Activated CD8-positive, alpha-beta memory T cell treated with anti-CD3 and anti-CD28 coated beads for 1 hour (primary cell): ENCODE measurements at regions not wholly inside any gene's neighbourhood (a gene's known extent, or its start where the extent isn't known, plus 50 kb on each side); places are given as distances from the start of the nearest gene placed in this dataset.

Experiments
- DNase-seq, 2 donors: peaks; one replicate each; pipeline ENCODE4 v3.0.0-alpha.2; 2020; ENCODE audit warnings: low read depth in 1 of 2; ENCODE audit errors: extremely low read depth in 1 of 2

GRCh38 chr20:63089051-63089907 lies 82.5 kb upstream of the BHLHE23 start:
- no peak for DNase-seq

- no peak for DNase-seq
Measured at GRCh38 chr20:63087872-63088680, 81.3 kb upstream of the BHLHE23 start.

- DNase-seq: no peak
Measured at GRCh38 chr20:63087236-63087871, 80.6 kb upstream of the BHLHE23 start.

DNA sequence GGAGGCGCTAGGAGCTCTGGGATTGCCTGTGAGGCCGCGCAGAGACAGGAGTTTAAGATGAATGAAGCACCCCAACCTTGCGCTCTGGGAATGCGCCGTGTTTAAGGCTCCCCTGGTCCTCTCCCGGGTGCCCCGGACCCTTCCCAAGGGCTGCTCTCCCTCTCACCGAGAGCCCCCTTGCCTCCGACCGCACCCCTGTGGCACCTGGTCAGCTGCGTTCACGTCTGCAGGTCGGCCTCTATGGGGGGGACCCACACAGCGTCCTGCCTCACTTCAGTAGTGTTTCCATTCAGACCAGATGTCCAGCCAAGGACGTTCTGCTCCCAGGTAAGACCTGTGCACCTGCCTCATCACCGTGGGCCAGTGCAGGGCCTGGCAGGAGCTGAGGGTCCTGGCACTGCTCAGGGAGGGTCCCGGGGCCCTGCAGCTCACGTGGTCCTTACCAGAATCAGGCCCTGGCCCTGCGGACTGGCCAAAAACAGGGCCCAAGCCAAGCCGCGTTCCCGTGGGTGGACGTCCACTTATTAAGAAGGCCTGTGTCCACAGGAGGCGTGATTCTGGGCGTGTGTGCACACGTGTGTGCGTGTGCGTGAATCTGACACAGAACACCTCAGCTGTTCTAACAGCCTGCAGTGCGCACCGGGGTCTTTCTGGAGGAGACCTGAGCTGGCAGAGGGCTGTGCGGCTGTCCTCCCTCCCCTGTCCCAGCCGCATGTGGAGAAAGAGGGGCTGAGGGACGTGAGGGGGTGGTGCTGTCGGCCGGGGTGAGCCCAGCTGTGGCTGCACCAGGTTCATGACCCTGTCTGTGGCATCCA lies 79.9 kb upstream of the BHLHE23 start:
- DNase-seq: no peak

DNA sequence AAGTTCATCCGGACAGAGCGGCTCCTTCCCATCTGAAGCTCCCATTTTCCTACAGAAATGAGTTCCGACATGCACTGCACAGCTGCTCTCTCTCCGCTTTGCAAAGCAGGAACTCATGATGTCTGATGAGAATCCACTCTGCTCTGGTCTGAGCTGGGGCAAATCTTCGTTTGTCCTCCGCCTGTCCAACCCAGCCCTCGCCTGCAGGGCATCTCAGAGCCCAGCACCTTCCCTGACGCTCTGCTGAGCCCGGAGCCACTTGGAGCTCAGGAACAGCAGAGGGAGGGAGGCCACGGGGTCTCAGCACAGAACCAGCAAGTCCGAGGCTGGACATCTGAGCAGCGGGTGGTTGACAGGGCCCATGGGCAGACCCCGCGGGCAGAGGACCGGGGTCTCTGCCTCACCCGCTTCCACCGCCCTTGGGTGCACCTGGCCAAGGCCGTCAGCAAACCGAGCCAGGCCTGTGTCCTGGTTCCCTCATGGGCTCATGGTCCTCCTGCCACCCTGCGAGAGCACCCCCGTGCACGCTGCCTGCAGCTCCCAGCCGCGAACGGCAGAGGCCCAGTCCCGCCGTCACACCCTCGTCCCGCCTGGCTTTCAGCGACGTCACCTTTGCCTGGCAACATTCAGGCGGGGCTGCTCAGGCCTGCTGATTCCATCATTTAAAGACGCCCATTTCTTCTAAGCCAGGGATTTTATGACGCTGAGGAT lies 78.5 kb upstream of the BHLHE23 start:
- DNase-seq: no peak

GRCh38 chr20:63084563-63084927 lies 77.8 kb upstream of the BHLHE23 start:
- no peak for DNase-seq

GRCh38 chr20:63083831-63084562 lies 77.2 kb upstream of the BHLHE23 start:
- no peak for DNase-seq

- no peak for DNase-seq
Measured at GRCh38 chr20:63082939-63083735, 76.4 kb upstream of the BHLHE23 start.

DNA sequence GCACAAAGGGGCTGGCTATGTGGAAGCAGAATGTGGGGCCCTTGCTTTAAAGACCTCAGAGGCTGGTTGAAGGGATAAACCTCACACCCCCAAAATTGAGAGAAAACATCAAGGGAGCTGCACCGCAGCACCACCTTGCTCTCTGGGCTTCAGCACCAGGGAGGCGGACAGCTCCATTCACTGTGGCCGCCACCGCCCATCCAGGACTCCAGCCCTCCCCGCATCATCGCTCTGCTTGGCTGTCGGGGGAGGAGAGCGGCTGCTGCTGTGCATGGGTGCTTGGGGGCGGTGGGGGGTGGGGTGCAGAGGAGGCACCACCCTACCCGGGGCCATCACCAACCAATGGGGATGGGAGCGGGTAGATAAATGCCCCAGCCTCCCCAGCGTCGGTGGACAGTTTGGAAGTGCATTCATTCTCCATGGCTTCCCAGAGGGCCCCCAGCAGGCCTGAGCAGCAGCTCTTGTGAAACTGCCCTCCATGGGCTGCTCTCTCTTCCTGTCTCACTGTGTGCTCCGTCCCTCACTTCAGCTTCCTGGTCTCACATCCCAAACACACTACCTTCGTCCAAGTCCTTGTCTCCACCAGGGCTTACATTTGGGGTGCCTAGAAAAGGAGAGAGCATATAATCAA lies 75.7 kb upstream of the BHLHE23 start:
- DNase-seq: no peak

- no peak for DNase-seq
Measured at GRCh38 chr20:63081831-63082230, 75.1 kb upstream of the BHLHE23 start.

GRCh38 chr20:63081351-63081750 lies 74.6 kb upstream of the BHLHE23 start:
- DNase-seq: no peak

- DNase-seq: no peak
Measured at GRCh38 chr20:63080811-63081210, 74.0 kb upstream of the BHLHE23 start.

DNA sequence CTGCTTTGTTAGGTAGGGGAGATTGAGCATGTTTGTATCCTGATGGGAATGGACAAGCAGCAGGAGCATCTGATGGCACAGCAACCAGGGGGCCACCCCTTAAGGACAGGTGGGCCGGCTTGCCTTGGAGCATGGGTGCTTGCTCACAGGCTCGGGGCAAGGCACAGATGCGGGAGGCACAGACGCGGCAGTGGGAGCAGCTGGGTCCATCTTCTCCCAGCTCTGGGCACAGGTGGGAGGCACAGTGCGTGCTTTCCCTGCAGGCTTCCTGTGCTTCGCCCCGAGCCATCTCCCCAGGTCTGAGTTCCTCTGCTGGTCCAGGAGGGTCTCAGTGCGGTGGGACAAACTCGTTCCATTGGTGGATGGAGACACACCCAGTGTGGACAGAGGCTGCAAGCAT lies 73.6 kb upstream of the BHLHE23 start:
- DNase-seq: no peak

GRCh38 chr20:63079971-63080370 lies 73.2 kb upstream of the BHLHE23 start:
- no peak for DNase-seq

DNA sequence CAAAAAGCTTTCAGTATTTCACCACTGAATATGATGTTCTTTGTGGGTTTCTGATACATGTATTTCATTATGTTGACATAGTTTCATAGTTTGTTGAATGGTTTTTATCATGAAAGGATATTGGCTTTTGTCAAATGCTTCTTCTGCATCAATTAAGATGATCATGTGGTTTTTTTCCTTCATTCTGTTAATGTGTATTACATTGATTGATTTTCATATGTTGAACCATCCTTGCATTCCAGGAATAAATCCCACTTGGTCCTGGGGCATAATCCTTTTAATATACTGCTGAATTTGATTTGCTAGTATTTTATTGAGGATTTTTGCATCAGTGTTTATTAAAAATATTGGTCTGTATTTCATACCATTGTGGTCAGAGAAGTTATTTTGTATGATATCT lies 70.9 kb upstream of the BHLHE23 start:
- no peak for DNase-seq

GRCh38 chr20:63076421-63076820 lies 69.7 kb upstream of the BHLHE23 start:
- DNase-seq: no peak

- no peak for DNase-seq
Measured at GRCh38 chr20:63074631-63075030, 67.9 kb upstream of the BHLHE23 start.

- no peak for DNase-seq
Measured at GRCh38 chr20:63074182-63074581, 67.4 kb upstream of the BHLHE23 start.
